Dedifferentiated amniotic fluid mesenchymal stem cell (primary cell): ENCODE measurements at regions not wholly inside any gene's neighbourhood (a gene's known extent, or its start where the extent isn't known, plus 50 kb on each side); places are given as distances from the start of the nearest gene placed in this dataset.
"Not testable (repeated sequence)": the region's sequence is repeated elsewhere in the genome, so short reads cannot be mapped to it uniquely, and the experiment has no call there.

Source experiments
- DNase-seq: peaks from one replicate; pipeline ENCODE4 v3.0.0-alpha.2; 2016; ENCODE audit errors: extremely low spot score

- DNase-seq = no peak
Observed at GRCh38 chr14:101284711-101285110, 276.6 kb upstream of the DIO3 start.

GRCh38 chr14:101286271-101287018, 274.9 kb upstream of the DIO3 start:
- DNase-seq = no peak

GRCh38 chr14:101288436-101289229, 272.7 kb upstream of the DIO3 start:
- DNase-seq = no peak

GRCh38 chr14:101289230-101289690, 272.0 kb upstream of the DIO3 start:
- no peak for DNase-seq

GRCh38 chr14:101289911-101290310, 271.4 kb upstream of the DIO3 start:
- DNase-seq = no peak

GRCh38 chr14:101290611-101291010, 270.7 kb upstream of the DIO3 start:
- DNase-seq = no peak

- no peak for DNase-seq
Observed at GRCh38 chr14:101291390-101291789, 269.9 kb upstream of the DIO3 start.

GRCh38 chr14:101292448-101292847, 268.8 kb upstream of the DIO3 start:
- DNase-seq = no peak

- no peak for DNase-seq
Observed at GRCh38 chr14:101293605-101294004, 267.7 kb upstream of the DIO3 start.

GRCh38 chr14:101294136-101294535, 267.2 kb upstream of the DIO3 start:
- DNase-seq = no peak

- not testable (repeated sequence) for DNase-seq
Observed at GRCh38 chr14:101299781-101300180, 261.5 kb upstream of the DIO3 start.

- no peak for DNase-seq
Observed at GRCh38 chr14:101301011-101301410, 260.3 kb upstream of the DIO3 start.

- DNase-seq = not testable (repeated sequence)
Observed at GRCh38 chr14:101307162-101307561, 254.1 kb upstream of the DIO3 start.

- DNase-seq = not testable (repeated sequence)
Observed at GRCh38 chr14:101311186-101311585, 250.1 kb upstream of the DIO3 start.

- no peak for DNase-seq
Observed at GRCh38 chr14:101313268-101313667, 248.0 kb upstream of the DIO3 start.

- DNase-seq = no peak
Observed at GRCh38 chr14:101315802-101316296, 245.4 kb upstream of the DIO3 start.

- no peak for DNase-seq
Observed at GRCh38 chr14:101318271-101318670, 243.0 kb upstream of the DIO3 start.

- no peak for DNase-seq
Observed at GRCh38 chr14:101320396-101320795, 240.9 kb upstream of the DIO3 start.

GRCh38 chr14:101322223-101322622, 239.1 kb upstream of the DIO3 start:
- no peak for DNase-seq

GRCh38 chr14:101323111-101323510, 238.2 kb upstream of the DIO3 start:
- no peak for DNase-seq

- DNase-seq = not testable (repeated sequence)
Observed at GRCh38 chr14:101323614-101324235, 237.6 kb upstream of the DIO3 start.

GRCh38 chr14:101325319-101325718, 236.0 kb upstream of the DIO3 start:
- DNase-seq = no peak
